Mucosa of descending colon (tissue), 3 donors: ENCODE measurements at regions not wholly inside any gene's neighbourhood (a gene's known extent, or its start where the extent isn't known, plus 50 kb on each side); places are given as distances from the start of the nearest gene placed in this dataset.

Source experiments
- ATAC-seq: fragments of 200-7000 bp; cut with Tn5 transposase; one replicate; pipeline ENCODE4 v1.9.1; 2020; ENCODE audit warnings: mild to moderate bottlenecking, moderate library complexity
- DNase-seq, 3 donors: peaks; one replicate each; pipeline ENCODE4 v3.0.0-alpha.2; 2020
- H3K36me3 ChIP-seq: fragments of 200-600 bp; one replicate; pipeline ENCODE4 v1.8.0; 2021; ENCODE audit warnings: low read depth, mild to moderate bottlenecking
- H3K4me1 ChIP-seq: fragments of 200-600 bp; one replicate; pipeline ENCODE4 v1.8.0; 2021; ENCODE audit warnings: low read depth, mild to moderate bottlenecking
- H3K4me3 ChIP-seq: fragments of 200-600 bp; one replicate; pipeline ENCODE4 v1.8.0; 2021; ENCODE audit warnings: mild to moderate bottlenecking
- H3K9me3 ChIP-seq: fragments of 200-600 bp; one replicate; pipeline ENCODE4 v1.8.0; 2021; ENCODE audit warnings: mild to moderate bottlenecking
- CTCF ChIP-seq: fragments of 200-600 bp; IDR thresholded peaks from one replicate; pipeline ENCODE4 v1.8.0; 2022; ENCODE audit warnings: antibody characterized with exemption, mild to moderate bottlenecking
- intact Hi-C, 2 donors: fragments of 100-400 bp; cut with DNase I in 1 of 2; cut with micrococcal nuclease in 1 of 2; formaldehyde crosslinking; loops; one replicate each; pipeline versions ENCODE4 v1.11.0 to v1.11.1; 2022; cut with DNase I, micrococcal nuclease
- donor health status: DM: no; HTN: no; CAD: no; lungs with moderate emphysema.
- donor health status: DM: no; HTN: no; CAD: no.
- donor health status: DM: no; HTN: yes; CAD: no.

- Histone ChIP-seq H3K4me3 (no peak overlapping the region), H3K9me3 (no peaks in the 10 kb centered on the region), H3K4me1 (no peaks in the 10 kb centered on the region), H3K36me3 (no peaks in the 10 kb centered on the region)
- intact Hi-C loops: no loop called here
- TF ChIP-seq CTCF: no peak
- ATAC-seq: no peak
- no peak for DNase-seq
Measured at GRCh38 chr16:22624038-22624799, 113.5 kb downstream of the NPIPB5 start.

- no peak for TF ChIP-seq CTCF
- no peak for ATAC-seq
- no peak overlapping the region for H3K4me3 ChIP-seq
- no peaks in the 10 kb centered on the region for H3K4me1 ChIP-seq
- no peaks in the 10 kb centered on the region for H3K9me3 ChIP-seq
- no peak for DNase-seq
- intact Hi-C loops: no loop called here
- no peaks in the 10 kb centered on the region for H3K36me3 ChIP-seq
Measured at GRCh38 chr16:22624800-22625533, 114.3 kb downstream of the NPIPB5 start.

GRCh38 chr16:22625967-22626366, 115.3 kb downstream of the NPIPB5 start:
- no peak for DNase-seq
- intact Hi-C loops: no loop called here
- no peaks in the 10 kb centered on the region for H3K9me3 ChIP-seq
- H3K36me3 ChIP-seq: no peaks in the 10 kb centered on the region
- H3K4me1 ChIP-seq: no peaks in the 10 kb centered on the region
- no peak overlapping the region for H3K4me3 ChIP-seq
- TF ChIP-seq CTCF: no peak
- no peak for ATAC-seq

- ATAC-seq (peak; percentile 38), DNase-seq (no peak)
- Histone ChIP-seq H3K36me3 (no peaks in the 10 kb centered on the region), H3K4me1 (no peaks in the 10 kb centered on the region), H3K4me3 (no peak overlapping the region), H3K9me3 (no peaks in the 10 kb centered on the region)
- intact Hi-C loops: no loop called here
- TF ChIP-seq CTCF: no peak
Measured at GRCh38 chr16:22627043-22627442, 116.4 kb downstream of the NPIPB5 start.

- ATAC-seq (no peak), DNase-seq (no peak)
- TF ChIP-seq CTCF: no peak
- intact Hi-C loops: no loop called here
- Histone ChIP-seq H3K4me1 (no peaks in the 10 kb centered on the region), H3K4me3 (no peak overlapping the region), H3K9me3 (no peaks in the 10 kb centered on the region), H3K36me3 (no peaks in the 10 kb centered on the region)
Measured at GRCh38 chr16:22628994-22629393, 118.3 kb downstream of the NPIPB5 start.
